Activated T-helper 17 cell treated with anti-CD3 and anti-CD28 coated beads, Interleukin-2, amount 50 U/mL, for 72 hours (primary cell): ENCODE measurements at regions not wholly inside any gene's neighbourhood (a gene's known extent, or its start where the extent isn't known, plus 50 kb on each side); places are given as distances from the start of the nearest gene placed in this dataset.

Experiments used
- ATAC-seq: fragments of 150-1000 bp; cut with Tn5 transposase; replicated peaks from 2 replicates; pipeline ENCODE4 v1.10.0; 2021; ENCODE audit warnings: mild to moderate bottlenecking, moderate library complexity
- H3K27ac Mint-ChIP-seq: one replicate; pipeline ENCODE4 v1.8.0; 2022; ENCODE audit warnings: mixed read lengths
- H3K27me3 Mint-ChIP-seq: one replicate; pipeline ENCODE4 v1.8.0; 2022; ENCODE audit warnings: mixed read lengths
- H3K36me3 Mint-ChIP-seq: one replicate; pipeline ENCODE4 v1.8.0; 2022; ENCODE audit warnings: low read depth, mild to moderate bottlenecking, mixed read lengths
- H3K4me1 Mint-ChIP-seq: one replicate; pipeline ENCODE4 v1.8.0; 2022; ENCODE audit warnings: mixed read lengths
- H3K4me3 Mint-ChIP-seq: one replicate; pipeline ENCODE4 v1.8.0; 2022; ENCODE audit warnings: mild to moderate bottlenecking, mixed read lengths
- H3K9me3 Mint-ChIP-seq: one replicate; pipeline ENCODE4 v1.8.0; 2022; ENCODE audit warnings: mixed read lengths

GRCh38 chr4:22336822-22337221, 179.0 kb downstream of the ADGRA3 start:
- H3K4me1 Mint-ChIP-seq, result no peaks in the 10 kb centered on the region
- H3K27me3 Mint-ChIP-seq, result no peaks in the 10 kb centered on the region
- H3K27ac Mint-ChIP-seq, result no peak overlapping the region
- peaks cover 7% of the 10 kb centered on the region for H3K9me3 Mint-ChIP-seq
- H3K4me3 Mint-ChIP-seq, result no peak overlapping the region
- no peak for ATAC-seq
- no peaks in the 10 kb centered on the region for H3K36me3 Mint-ChIP-seq

- no peak for ATAC-seq
- Mint-ChIP-seq H3K4me1 (no peaks in the 10 kb centered on the region), H3K27ac (no peak overlapping the region), H3K4me3 (no peak overlapping the region), H3K36me3 (no peaks in the 10 kb centered on the region), H3K9me3 (peaks cover 4% of the 10 kb centered on the region), H3K27me3 (no peaks in the 10 kb centered on the region)
These were observed 181.7 kb downstream of the ADGRA3 start for GRCh38 chr4:22334155-22334554.

DNA sequence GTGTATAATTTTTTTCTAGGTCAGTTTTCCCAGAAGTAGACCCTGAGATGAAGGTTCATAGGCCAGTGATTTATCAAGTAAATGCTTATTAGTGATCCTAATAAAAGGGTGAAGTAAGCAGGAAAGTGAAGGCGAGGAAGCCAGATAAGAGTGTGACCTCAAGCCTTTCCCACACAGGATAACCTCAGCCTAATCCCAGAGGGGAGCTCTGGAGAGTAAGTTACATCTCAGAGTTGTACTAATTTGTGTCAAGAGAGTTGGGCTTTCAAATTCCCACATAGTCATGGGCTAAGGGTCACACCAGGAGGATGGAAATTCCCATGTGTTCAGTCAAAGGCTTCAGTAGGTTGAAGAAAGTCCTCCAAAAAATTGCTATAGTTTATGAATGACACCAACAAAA, 191.4 kb downstream of the ADGRA3 start:
- ATAC-seq, result no peak
- Mint-ChIP-seq H3K36me3 (no peaks in the 10 kb centered on the region), H3K27me3 (no peaks in the 10 kb centered on the region), H3K4me1 (no peaks in the 10 kb centered on the region), H3K27ac (no peak overlapping the region), H3K4me3 (no peak overlapping the region), H3K9me3 (peaks cover 14% of the 10 kb centered on the region)

- no peak for ATAC-seq
- no peaks in the 10 kb centered on the region for H3K4me1 Mint-ChIP-seq
- no peak overlapping the region for H3K27ac Mint-ChIP-seq
- H3K36me3 Mint-ChIP-seq, result no peaks in the 10 kb centered on the region
- no peaks in the 10 kb centered on the region for H3K27me3 Mint-ChIP-seq
- H3K9me3 Mint-ChIP-seq, result peaks cover 11% of the 10 kb centered on the region
- no peak overlapping the region for H3K4me3 Mint-ChIP-seq
These were observed 192.2 kb downstream of the ADGRA3 start for GRCh38 chr4:22323691-22324090.

DNA sequence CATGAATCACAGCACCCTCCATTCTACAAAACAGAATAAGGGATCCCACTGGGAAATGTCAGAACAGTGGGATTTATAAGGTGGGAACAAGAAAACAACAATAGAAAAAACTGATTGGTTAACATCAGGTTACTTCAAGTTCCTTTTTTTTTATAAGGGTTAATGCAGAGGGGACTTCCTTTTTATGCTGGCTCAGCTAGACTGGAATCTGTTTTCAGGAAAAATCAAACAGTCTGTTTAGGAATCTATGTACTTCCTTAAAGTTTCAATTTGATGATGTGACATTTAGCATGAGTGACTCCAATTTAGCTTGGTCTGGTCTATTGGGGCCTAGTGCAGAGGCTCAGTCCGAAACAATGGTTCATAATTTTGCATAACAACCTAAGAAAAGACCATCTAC, 192.9 kb downstream of the ADGRA3 start:
- Mint-ChIP-seq H3K36me3 (no peaks in the 10 kb centered on the region), H3K4me3 (no peak overlapping the region), H3K9me3 (peaks cover 11% of the 10 kb centered on the region), H3K27me3 (no peaks in the 10 kb centered on the region), H3K4me1 (no peaks in the 10 kb centered on the region), H3K27ac (no peak overlapping the region)
- ATAC-seq, result no peak

DNA sequence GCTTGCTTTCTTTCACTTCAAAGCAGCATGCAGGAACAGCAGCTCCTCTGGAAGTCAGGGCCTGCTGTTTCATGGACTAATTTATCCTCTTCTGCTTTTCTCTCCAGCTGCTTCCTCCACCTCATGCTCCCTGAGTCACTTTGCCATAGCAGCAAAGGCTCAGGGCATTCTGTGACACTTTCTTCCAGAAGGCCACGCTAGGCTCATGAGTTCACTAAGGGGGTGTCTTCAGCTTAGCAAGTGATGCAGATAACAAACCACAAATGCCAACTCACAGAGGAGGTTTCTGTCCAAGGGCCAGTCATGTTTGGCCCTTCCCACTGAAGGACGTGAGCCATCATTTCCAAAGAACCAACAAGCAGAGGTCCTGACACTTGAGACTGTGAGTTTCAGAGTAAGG, 200.2 kb downstream of the ADGRA3 start:
- Mint-ChIP-seq H3K27me3 (no peaks in the 10 kb centered on the region), H3K9me3 (peaks cover 9% of the 10 kb centered on the region), H3K4me3 (no peak overlapping the region), H3K4me1 (no peaks in the 10 kb centered on the region), H3K27ac (no peak overlapping the region), H3K36me3 (no peaks in the 10 kb centered on the region)
- no peak for ATAC-seq

DNA sequence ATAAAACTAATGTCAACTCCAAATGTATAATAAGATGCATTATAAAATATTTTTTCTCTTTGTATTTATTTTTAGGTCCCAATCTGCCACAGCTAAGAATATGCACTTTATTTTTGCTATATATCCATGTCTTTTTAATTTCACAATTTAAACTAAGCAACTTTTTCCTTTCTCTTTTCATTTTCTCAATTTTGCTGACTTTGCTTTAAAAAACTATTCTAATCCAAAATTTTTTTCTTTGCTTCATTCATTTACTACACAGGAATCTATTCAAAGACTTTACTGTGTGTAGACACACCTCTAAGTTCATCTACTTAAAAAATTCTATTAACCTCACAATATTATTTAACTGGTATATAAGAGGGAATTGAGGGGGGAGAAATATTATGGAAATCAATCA, 201.9 kb downstream of the ADGRA3 start:
- H3K4me3 Mint-ChIP-seq, result no peak overlapping the region
- H3K36me3 Mint-ChIP-seq, result no peaks in the 10 kb centered on the region
- no peak overlapping the region for H3K27ac Mint-ChIP-seq
- ATAC-seq, result no peak
- no peaks in the 10 kb centered on the region for H3K27me3 Mint-ChIP-seq
- H3K4me1 Mint-ChIP-seq, result no peaks in the 10 kb centered on the region
- peaks cover 6% of the 10 kb centered on the region for H3K9me3 Mint-ChIP-seq

DNA sequence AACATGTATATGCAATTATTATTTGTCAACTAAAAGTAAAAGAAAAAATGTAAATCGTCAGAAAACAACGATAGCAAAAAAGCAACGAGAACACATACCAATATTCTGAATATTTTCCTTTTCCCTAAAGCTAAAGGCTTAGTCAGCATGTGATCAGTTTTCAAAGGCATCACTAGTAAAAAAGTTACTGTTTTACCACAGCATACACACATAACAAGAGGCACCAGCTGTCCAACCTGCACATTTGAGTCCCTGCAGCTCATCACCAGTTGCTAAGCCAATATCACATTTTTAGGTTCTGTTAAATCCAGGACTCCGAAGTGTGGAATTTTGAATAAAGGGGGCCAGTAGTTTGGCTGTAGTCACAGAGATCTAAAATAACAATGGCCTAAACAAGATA, 203.8 kb downstream of the ADGRA3 start:
- ATAC-seq, result no peak
- peaks cover 6% of the 10 kb centered on the region for H3K9me3 Mint-ChIP-seq
- H3K27ac Mint-ChIP-seq, result no peak overlapping the region
- no peaks in the 10 kb centered on the region for H3K36me3 Mint-ChIP-seq
- H3K4me3 Mint-ChIP-seq, result no peak overlapping the region
- no peaks in the 10 kb centered on the region for H3K4me1 Mint-ChIP-seq
- H3K27me3 Mint-ChIP-seq, result no peaks in the 10 kb centered on the region

DNA sequence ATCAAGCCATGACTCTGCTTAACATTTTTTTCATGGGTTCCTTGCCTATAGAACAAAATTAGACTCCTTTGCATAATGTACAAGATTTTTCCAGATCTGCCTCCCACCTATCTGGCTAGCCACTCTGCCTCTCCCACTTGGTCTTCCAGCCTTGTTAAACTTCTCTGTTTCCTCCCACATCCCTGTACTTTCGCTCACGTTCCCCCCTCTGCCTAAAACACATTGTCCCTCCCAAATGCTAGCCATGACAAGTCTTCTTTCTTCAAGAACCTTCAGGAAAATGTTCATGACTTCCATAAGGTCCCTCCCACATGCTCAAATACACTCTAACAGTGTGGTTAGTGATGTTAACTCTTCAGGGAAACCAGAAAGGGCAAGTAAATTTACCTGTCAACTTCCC, 214.6 kb downstream of the ADGRA3 start:
- Mint-ChIP-seq H3K4me3 (no peak overlapping the region), H3K27ac (no peak overlapping the region), H3K27me3 (no peaks in the 10 kb centered on the region), H3K9me3 (peaks cover 20% of the 10 kb centered on the region), H3K36me3 (no peaks in the 10 kb centered on the region), H3K4me1 (no peaks in the 10 kb centered on the region)
- ATAC-seq, result no peak

DNA sequence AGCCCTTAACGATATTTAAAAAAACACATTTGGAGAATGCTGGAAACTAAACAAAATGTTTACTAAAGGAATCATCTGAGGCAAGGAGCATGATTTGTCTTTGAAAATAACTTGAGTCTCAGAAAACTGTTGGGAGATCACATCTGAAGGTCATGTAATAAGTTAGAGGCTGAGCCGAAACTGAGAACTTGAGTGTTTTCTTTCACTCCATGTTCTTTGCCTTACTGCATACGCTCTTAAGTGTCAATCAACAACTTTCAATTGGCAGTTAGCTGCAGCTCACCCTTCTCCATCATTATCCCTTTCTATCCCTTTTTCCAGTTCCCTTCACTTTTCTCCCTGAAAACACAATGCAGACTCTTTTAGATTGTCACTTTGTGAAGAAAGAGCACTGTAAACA, 216.2 kb downstream of the ADGRA3 start:
- no peaks in the 10 kb centered on the region for H3K27me3 Mint-ChIP-seq
- H3K27ac Mint-ChIP-seq, result no peak overlapping the region
- H3K9me3 Mint-ChIP-seq, result peaks cover 15% of the 10 kb centered on the region
- no peaks in the 10 kb centered on the region for H3K4me1 Mint-ChIP-seq
- no peaks in the 10 kb centered on the region for H3K36me3 Mint-ChIP-seq
- ATAC-seq, result no peak
- H3K4me3 Mint-ChIP-seq, result no peak overlapping the region

- no peaks in the 10 kb centered on the region for H3K4me1 Mint-ChIP-seq
- ATAC-seq, result no peak
- H3K9me3 Mint-ChIP-seq, result peaks cover 21% of the 10 kb centered on the region
- no peak overlapping the region for H3K4me3 Mint-ChIP-seq
- no peak overlapping the region for H3K27ac Mint-ChIP-seq
- no peaks in the 10 kb centered on the region for H3K27me3 Mint-ChIP-seq
- no peaks in the 10 kb centered on the region for H3K36me3 Mint-ChIP-seq
These were observed 228.2 kb downstream of the ADGRA3 start for GRCh38 chr4:22287631-22288030.

DNA sequence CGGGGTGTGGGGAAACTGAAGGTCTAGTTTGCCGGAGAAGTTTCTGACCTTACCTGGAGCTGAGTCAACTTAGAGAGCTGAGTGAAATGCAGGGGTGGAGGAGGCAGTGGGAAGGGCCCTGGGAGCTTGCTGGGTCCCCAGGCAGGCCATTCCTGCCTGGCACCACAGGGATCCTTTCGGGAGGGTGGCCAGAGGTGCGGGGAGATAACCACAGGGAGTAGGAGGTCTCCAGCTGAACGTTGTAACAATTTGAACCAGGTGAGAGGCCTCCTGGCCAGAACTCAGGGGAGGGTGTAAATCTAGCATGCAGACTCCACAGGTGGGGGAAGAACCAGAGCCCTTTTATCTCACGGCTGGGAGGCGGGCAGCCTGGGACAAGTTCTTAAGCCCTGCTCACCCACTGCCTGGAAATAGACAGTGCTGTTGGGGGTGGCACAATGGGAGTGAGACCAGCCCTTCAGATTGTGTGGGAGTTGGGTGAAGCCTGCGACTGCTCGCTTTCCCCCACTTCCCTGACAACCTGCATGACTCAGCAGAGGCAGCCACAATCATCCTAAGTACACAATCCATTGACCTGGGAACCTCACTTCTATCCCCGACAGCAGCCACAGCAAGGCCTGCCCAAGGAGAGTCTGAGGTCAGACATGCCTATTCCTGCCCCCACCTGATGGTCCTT, 247.4 kb downstream of the ADGRA3 start:
- H3K4me1 Mint-ChIP-seq, result no peaks in the 10 kb centered on the region
- peaks cover 25% of the 10 kb centered on the region for H3K9me3 Mint-ChIP-seq
- H3K27ac Mint-ChIP-seq, result no peak overlapping the region
- no peak overlapping the region for H3K4me3 Mint-ChIP-seq
- no peak for ATAC-seq
- no peaks in the 10 kb centered on the region for H3K27me3 Mint-ChIP-seq
- H3K36me3 Mint-ChIP-seq, result no peaks in the 10 kb centered on the region

DNA sequence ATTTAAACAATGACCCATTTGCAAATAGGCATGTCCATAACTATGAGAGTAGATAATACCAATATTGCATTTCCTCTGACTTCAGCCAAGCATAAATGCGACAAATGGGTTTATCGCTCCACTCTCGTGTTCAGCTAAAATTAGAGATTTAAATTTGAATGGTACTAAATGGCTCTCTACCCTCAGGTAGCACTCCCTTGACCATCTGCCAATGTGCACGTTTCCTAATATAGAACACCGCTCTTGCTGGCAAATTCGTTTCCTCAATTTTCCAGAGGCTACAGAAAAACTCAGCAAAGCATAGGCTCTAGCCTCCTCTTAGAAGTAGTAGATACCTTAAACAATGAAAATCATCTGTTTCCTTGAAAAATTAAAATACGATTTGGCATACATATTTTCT, 251.6 kb downstream of the ADGRA3 start:
- Mint-ChIP-seq H3K4me1 (no peaks in the 10 kb centered on the region), H3K36me3 (no peaks in the 10 kb centered on the region), H3K27ac (no peak overlapping the region), H3K4me3 (no peak overlapping the region), H3K27me3 (no peaks in the 10 kb centered on the region), H3K9me3 (peaks cover 12% of the 10 kb centered on the region)
- no peak for ATAC-seq

- H3K27me3 Mint-ChIP-seq, result no peaks in the 10 kb centered on the region
These were observed 262.4 kb downstream of the ADGRA3 start for GRCh38 chr4:22253431-22253830.

DNA sequence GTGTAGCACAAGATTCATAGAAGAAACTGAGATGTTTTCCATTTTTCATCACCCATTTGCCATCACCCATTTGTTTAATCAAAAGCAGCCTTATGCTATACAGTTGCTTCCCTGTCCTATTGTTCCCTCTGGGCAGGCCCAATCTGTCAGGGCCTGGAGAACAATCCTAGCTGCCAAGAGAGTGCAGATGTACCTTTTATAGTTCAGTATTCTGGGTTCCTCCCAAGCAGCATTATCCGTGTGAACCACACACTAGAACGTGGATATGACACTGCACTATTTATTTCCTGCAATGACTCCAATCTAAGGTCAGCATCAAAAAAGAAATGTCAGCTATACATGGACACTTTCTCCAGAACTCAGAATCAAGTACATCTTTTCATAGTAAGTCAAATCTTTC, 269.0 kb downstream of the ADGRA3 start:
- H3K4me3 Mint-ChIP-seq, result no peak overlapping the region
- no peaks in the 10 kb centered on the region for H3K4me1 Mint-ChIP-seq

More at GRCh38 chr4:22253431-22253830, 262.4 kb downstream of the ADGRA3 start:
- no peak overlapping the region for H3K4me3 Mint-ChIP-seq
- H3K27ac Mint-ChIP-seq, result no peak overlapping the region
- ATAC-seq, result no peak
- H3K4me1 Mint-ChIP-seq, result no peaks in the 10 kb centered on the region
- no peaks in the 10 kb centered on the region for H3K9me3 Mint-ChIP-seq
- no peaks in the 10 kb centered on the region for H3K36me3 Mint-ChIP-seq

DNA sequence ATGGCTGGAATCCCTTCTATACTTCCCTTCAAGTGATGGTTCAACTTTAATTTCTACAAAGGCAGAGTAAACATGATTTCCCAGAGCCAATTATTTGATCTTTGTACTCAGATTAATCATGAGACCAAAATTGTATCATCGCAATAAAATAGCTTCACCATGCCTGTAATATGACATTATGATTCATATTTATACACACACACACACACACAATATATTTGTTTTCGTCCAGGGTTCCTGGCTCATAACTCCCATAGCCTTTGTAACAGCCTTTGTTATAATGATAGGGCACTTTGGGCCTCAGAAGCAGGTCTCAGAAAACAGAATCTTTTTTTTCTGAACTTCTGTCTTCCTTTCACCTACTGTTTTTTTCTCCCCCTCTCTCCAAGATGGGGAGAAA, 270.6 kb downstream of the ADGRA3 start:
- Mint-ChIP-seq H3K36me3 (no peaks in the 10 kb centered on the region), H3K27me3 (no peaks in the 10 kb centered on the region), H3K4me1 (no peaks in the 10 kb centered on the region), H3K4me3 (no peak overlapping the region), H3K27ac (no peak overlapping the region), H3K9me3 (peaks cover 8% of the 10 kb centered on the region)
- no peak for ATAC-seq

More for the DNA sequence above, 269.0 kb downstream of the ADGRA3 start:
- Mint-ChIP-seq H3K36me3 (no peaks in the 10 kb centered on the region), H3K27ac (no peak overlapping the region), H3K9me3 (peaks cover 5% of the 10 kb centered on the region), H3K27me3 (no peaks in the 10 kb centered on the region)
- no peak for ATAC-seq
